Gastrocnemius medialis (tissue), 4 donors: ENCODE measurements at regions not wholly inside any gene's neighbourhood (a gene's known extent, or its start where the extent isn't known, plus 50 kb on each side); places are given as distances from the start of the nearest gene placed in this dataset.
A peak's percentile ranks its signal among the peaks of the same experiment; 100 is the strongest.
"Not testable (repeated sequence)": the region's sequence is repeated elsewhere in the genome, so short reads cannot be mapped to it uniquely, and the experiment has no call there.

Source experiments
- ATAC-seq, 2 donors: fragments of 150-250 bp; one replicate each; pipeline ENCODE4 v1.9.1; 2016
- DNase-seq, 2 donors: peaks; one replicate each; pipeline ENCODE4 v3.0.0-alpha.2; 2019
- H3K27ac ChIP-seq, 4 donors: fragments of 200-600 bp; sonication (generic); 1 replicate in 1 of 4; 2 replicates in 3 of 4; pipeline ENCODE4 v1.5.1; 2016 to 2018; ENCODE audit warnings: mild to moderate bottlenecking in 2 of 4, moderate library complexity in 1 of 4
- H3K27me3 ChIP-seq, 3 donors: fragments of 200-600 bp; sonication (generic) in 2 of 3; 1 replicate in 1 of 3; 2 replicates in 2 of 3; pipeline versions ENCODE4 v1.5.1 to v1.6.0; 2016 to 2019; ENCODE audit warnings: mild to moderate bottlenecking in 1 of 3, moderate library complexity in 1 of 3
- H3K36me3 ChIP-seq, 2 donors: fragments of 200-600 bp; sonication (generic) in 1 of 2; one replicate each; pipeline ENCODE4 v1.5.1; 2017 to 2018
- H3K4me1 ChIP-seq, 2 donors: fragments of 200-600 bp; sonication (generic) in 1 of 2; one replicate each; pipeline ENCODE4 v1.5.1; 2016 to 2017; ENCODE audit warnings: mild to moderate bottlenecking in 2 of 2
- H3K4me3 ChIP-seq, 4 donors: fragments of 200-600 bp; sonication (generic) in 3 of 4; 1 replicate in 1 of 4; 2 replicates in 3 of 4; pipeline ENCODE4 v1.5.1; 2016 to 2019; ENCODE audit warnings: mild to moderate bottlenecking in 2 of 4
- H3K9me3 ChIP-seq, 3 donors: fragments of 200-600 bp; sonication (generic) in 2 of 3; 1 replicate in 1 of 3; 2 replicates in 2 of 3; pipeline ENCODE4 v1.5.1; 2016 to 2019
- POLR2A ChIP-seq, 2 donors: fragments of 450-650 bp; IDR thresholded peaks; one replicate each; pipeline ENCODE4 v1.6.1; 2017; ENCODE audit warnings: antibody characterized with exemption in 2 of 2, mild to moderate bottlenecking in 2 of 2, moderate library complexity in 2 of 2
- in situ Hi-C, 4 donors: fragments of 200-750 bp; cut with MboI; loops; one replicate each; pipeline versions ENCODE4 v1.15.0 to v1.8.0; 2017; ENCODE audit warnings: low sequenced_read_pairs in 4 of 4
- intact Hi-C: fragments of 100-400 bp; cut with DNase I; formaldehyde crosslinking; loops from one replicate; pipeline ENCODE4 v1.15.1; 2023; ENCODE audit warnings: low total_unique reads
- TF ChIP-seq, protein P1 (sequence below), 5 experiments: fragments of 450-650 bp in 3 of 5; fragments of 200-600 bp in 2 of 5; sonication (generic) in 2 of 5; IDR thresholded peaks in 4 of 5; conservative IDR thresholded peaks in 1 of 5; 1 replicate in 4 of 5; 2 replicates in 1 of 5; pipeline ENCODE4 v1.5.1; 2016 to 2019; ENCODE audit warnings: antibody characterized with exemption in 5 of 5, mild to moderate bottlenecking in 3 of 5, moderate library complexity in 3 of 5

DNA sequence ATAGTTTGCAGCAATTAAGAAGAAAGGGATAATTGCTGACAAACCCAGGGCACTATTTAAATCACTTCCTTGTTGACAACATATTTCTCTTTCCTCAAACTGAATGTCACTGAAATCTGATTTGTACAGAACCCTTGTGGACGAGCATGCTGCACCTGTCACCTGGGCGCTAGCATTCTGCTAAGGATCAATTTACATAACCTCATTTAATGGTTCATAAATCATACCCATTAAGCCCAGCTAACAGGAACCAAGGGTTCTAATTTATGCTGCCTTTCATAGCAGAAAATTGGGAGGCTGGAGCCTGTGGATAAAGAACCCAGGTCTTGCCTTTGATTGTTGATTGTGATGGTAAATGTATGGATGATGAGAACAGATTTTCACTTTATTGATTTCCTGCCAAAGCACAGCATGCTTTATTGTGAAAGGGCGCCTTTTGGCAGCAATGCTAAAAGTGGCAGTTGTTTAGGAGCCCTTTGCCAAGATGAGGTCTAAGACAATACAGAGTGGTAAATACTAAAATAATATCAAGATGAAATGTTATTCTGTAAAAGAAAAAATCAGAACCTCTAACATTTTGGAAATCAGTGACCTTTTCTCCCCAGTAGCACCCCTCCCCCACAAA is 95.4 kb downstream of the NKX2-1 start:
- TF ChIP-seq, protein P1, sequence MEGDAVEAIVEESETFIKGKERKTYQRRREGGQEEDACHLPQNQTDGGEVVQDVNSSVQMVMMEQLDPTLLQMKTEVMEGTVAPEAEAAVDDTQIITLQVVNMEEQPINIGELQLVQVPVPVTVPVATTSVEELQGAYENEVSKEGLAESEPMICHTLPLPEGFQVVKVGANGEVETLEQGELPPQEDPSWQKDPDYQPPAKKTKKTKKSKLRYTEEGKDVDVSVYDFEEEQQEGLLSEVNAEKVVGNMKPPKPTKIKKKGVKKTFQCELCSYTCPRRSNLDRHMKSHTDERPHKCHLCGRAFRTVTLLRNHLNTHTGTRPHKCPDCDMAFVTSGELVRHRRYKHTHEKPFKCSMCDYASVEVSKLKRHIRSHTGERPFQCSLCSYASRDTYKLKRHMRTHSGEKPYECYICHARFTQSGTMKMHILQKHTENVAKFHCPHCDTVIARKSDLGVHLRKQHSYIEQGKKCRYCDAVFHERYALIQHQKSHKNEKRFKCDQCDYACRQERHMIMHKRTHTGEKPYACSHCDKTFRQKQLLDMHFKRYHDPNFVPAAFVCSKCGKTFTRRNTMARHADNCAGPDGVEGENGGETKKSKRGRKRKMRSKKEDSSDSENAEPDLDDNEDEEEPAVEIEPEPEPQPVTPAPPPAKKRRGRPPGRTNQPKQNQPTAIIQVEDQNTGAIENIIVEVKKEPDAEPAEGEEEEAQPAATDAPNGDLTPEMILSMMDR (IDR thresholded peaks at IDR 0.05 in 4 of 5, conservative IDR thresholded peaks at IDR 0.05 in 1 of 5) = no peak
- TF ChIP-seq POLR2A (IDR thresholded peaks at IDR 0.05) = no peak
- in situ Hi-C loops = loop anchor here in 1 of 4 donors (5.0 kb wide), 1 partner anchor 37 kb away; no protein-coding TSS in a partner anchor
- Histone ChIP-seq H3K36me3 (no peaks in the 10 kb centered on the region), H3K4me3 (no peak overlapping the region), H3K9me3 (no peaks in the 10 kb centered on the region), H3K4me1 (peaks cover 35 to 38% of the 10 kb centered on the region in 2 donors), H3K27ac (peak overlapping the region in 3 of 4 donors; percentile 24 to 73 (median 28)), H3K27me3 (no peaks in the 10 kb centered on the region)
- intact Hi-C loops = loop anchor here (5.0 kb wide), 1 partner anchor 37 kb away; no protein-coding TSS in a partner anchor
- ATAC-seq = peak in 1 of 2 donors; percentile 32
- DNase-seq = peak in 1 of 2 donors; percentile 19

DNA sequence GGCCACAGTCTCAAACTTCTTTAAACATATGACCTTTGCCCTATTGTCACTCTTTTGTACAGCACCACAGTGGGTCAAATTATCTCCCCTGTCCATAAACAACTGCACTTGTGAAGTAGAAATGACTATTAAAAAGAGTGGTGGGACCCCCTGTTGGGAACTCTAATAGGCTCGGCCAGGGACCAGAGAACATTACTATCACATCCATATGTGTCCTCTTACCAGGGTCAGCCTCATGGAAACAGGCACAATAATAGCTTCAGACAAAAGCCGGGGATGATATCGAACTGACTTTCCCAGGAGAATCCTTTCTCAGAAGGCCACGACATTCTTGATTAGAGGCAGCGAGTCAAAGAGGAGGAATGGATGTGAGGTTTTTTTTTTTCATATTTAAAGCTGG is 96.6 kb downstream of the NKX2-1 start:
- intact Hi-C loops (no loop called here), in situ Hi-C loops (loop anchor here in 1 of 4 donors (5.0 kb wide), 1 partner anchor 36 kb away; no protein-coding TSS in a partner anchor)
- ATAC-seq (no peak), DNase-seq (no peak)
- Histone ChIP-seq H3K4me3 (no peak overlapping the region), H3K9me3 (no peaks in the 10 kb centered on the region), H3K27ac (peak overlapping the region in 1 of 4 donors; percentile 73), H3K27me3 (no peaks in the 10 kb centered on the region), H3K4me1 (peaks cover 35 to 38% of the 10 kb centered on the region in 2 donors), H3K36me3 (no peaks in the 10 kb centered on the region)
- TF ChIP-seq, protein P1 (IDR thresholded peaks at IDR 0.05 in 4 of 5, conservative IDR thresholded peaks at IDR 0.05 in 1 of 5) = no peak
- no peak for TF ChIP-seq POLR2A (IDR thresholded peaks at IDR 0.05)

DNA sequence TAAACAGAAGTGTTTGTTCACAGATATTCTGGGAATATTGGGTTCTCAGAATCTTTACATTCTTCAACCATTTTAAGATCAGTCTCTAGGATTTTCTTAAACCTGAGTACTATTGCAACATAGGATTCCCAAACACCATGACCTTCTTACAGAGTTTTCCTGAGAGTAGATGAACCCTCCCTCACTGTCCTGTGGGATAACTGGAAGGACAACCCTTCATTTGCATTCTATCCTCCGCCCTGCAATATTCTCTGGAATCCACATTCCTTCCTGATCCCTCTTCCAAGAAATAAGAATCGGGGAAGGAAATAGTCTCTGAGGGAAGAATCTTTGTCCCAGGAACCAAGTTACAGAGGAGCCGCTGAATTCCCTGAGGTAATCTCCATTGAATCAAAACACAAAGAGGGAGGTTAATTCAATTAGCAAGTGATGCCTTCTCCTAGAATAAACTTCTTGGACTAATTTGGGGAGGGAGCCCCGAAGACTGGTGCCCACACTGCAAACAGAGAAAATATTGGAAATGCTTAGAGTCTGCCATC is 99.8 kb upstream of the MBIP start:
- Histone ChIP-seq H3K27me3 (no peaks in the 10 kb centered on the region), H3K27ac (no peak overlapping the region), H3K9me3 (no peaks in the 10 kb centered on the region), H3K4me3 (no peak overlapping the region), H3K4me1 (peaks cover 20 to 24% of the 10 kb centered on the region in 2 donors), H3K36me3 (no peaks in the 10 kb centered on the region)
- no peak for DNase-seq
- in situ Hi-C loops (loop anchor here in 1 of 4 donors (5.0 kb wide), 1 partner anchor 33 kb away; no protein-coding TSS in a partner anchor), intact Hi-C loops (no loop called here)
- TF ChIP-seq, protein P1 (IDR thresholded peaks at IDR 0.05 in 4 of 5, conservative IDR thresholded peaks at IDR 0.05 in 1 of 5) = no peak
- TF ChIP-seq POLR2A (IDR thresholded peaks at IDR 0.05) = no peak
- no peak for ATAC-seq

DNA sequence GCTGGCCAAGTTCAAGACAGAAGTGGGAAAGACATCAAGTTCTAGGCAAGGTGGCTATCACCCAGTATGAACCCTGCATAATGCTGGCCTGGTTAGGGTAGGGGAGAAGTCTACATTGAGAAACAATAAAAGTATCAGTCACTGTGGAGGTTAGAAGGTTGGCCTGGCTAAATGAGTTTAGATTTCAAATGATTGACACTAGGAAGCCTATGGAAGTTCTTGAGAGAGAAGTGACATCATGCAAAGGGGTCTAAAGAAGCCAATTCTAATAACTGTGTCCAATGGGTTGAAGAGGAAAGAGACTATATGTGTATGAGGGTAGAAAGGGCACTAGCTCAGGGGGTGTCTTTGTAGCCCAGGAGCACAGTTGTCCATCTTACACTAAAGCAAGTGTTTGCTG is 98.5 kb upstream of the MBIP start:
- H3K27ac ChIP-seq = no peak overlapping the region
- no peak for DNase-seq
- no peak for ATAC-seq
- H3K27me3 ChIP-seq = no peaks in the 10 kb centered on the region
- TF ChIP-seq POLR2A (IDR thresholded peaks at IDR 0.05) = no peak
- TF ChIP-seq, protein P1 (IDR thresholded peaks at IDR 0.05 in 4 of 5, conservative IDR thresholded peaks at IDR 0.05 in 1 of 5) = no peak
- H3K4me1 ChIP-seq = peaks cover 8 to 11% of the 10 kb centered on the region in 2 donors
- no peaks in the 10 kb centered on the region for H3K9me3 ChIP-seq
- no peak overlapping the region for H3K4me3 ChIP-seq
- in situ Hi-C loops = no loop called here
- H3K36me3 ChIP-seq = no peaks in the 10 kb centered on the region
- intact Hi-C loops = no loop called here

DNA sequence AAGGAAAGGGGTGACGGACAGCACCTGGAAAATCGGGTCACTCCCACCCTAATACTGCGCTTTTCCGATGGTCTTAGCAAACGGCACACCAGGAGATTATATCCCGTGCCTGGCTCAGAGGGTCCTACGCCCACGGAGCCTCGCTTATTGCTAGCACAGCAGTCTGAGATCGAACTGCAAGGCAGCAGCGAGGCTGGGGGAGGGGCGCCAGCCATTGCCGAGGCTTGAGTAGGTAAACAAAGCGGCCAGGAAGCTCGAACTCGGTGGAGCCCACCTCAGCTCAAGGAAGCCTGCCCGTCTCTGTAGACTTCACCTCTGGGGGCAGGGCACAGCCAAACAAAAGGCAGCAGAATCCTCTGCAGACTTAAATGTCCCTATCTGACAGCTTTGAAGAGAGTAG is 91.5 kb upstream of the MBIP start:
- H3K9me3 ChIP-seq, H3K27me3 ChIP-seq, H3K27ac ChIP-seq, H3K36me3 ChIP-seq, H3K4me3 ChIP-seq, intact Hi-C loops, H3K4me1 ChIP-seq, in situ Hi-C loops, DNase-seq, ATAC-seq: not testable (repeated sequence)
